Upper lobe of right lung (tissue), 1 donor: ENCODE measurements at regions not wholly inside any gene's neighbourhood (a gene's known extent, or its start where the extent isn't known, plus 50 kb on each side); places are given as distances from the start of the nearest gene placed in this dataset.

ENCODE experiments used
- ATAC-seq: fragments of 200-7000 bp; cut with Tn5 transposase; one replicate; pipeline ENCODE4 v1.9.1; 2020; ENCODE audit warnings: mild to moderate bottlenecking, moderate library complexity
- DNase-seq: peaks from one replicate; pipeline ENCODE4 v3.0.0-alpha.2; 2020
- H3K27ac ChIP-seq: fragments of 200-600 bp; one replicate; pipeline ENCODE4 v1.8.0; 2022
- H3K27me3 ChIP-seq: fragments of 200-600 bp; one replicate; pipeline ENCODE4 v1.8.0; 2022; ENCODE audit warnings: mild to moderate bottlenecking
- H3K36me3 ChIP-seq: fragments of 200-600 bp; one replicate; pipeline ENCODE4 v1.8.0; 2022
- H3K4me1 ChIP-seq: fragments of 200-600 bp; one replicate; pipeline ENCODE4 v1.8.0; 2022
- H3K4me3 ChIP-seq: fragments of 200-600 bp; one replicate; pipeline ENCODE4 v1.8.0; 2022; ENCODE audit warnings: mild to moderate bottlenecking
- H3K9me3 ChIP-seq: fragments of 200-600 bp; one replicate; pipeline ENCODE4 v1.8.0; 2022
- CTCF ChIP-seq: fragments of 200-600 bp; IDR thresholded peaks from one replicate; pipeline ENCODE4 v1.8.0; 2022; ENCODE audit warnings: antibody characterized with exemption
- intact Hi-C: fragments of 100-400 bp; cut with DNase I; formaldehyde crosslinking; loops from one replicate; pipeline ENCODE4 v1.11.0; 2022
- donor health status: DM: no; HTN: yes; CAD: no; lungs with severe emphysema.

- intact Hi-C loops = no loop called here
- Histone ChIP-seq H3K36me3 (no peaks in the 10 kb centered on the region), H3K4me1 (no peaks in the 10 kb centered on the region), H3K9me3 (no peaks in the 10 kb centered on the region), H3K4me3 (no peak overlapping the region), H3K27ac (no peak overlapping the region), H3K27me3 (no peaks in the 10 kb centered on the region)
- ATAC-seq = no peak
- no peak for DNase-seq
- no peak for TF ChIP-seq CTCF
These were observed 290.5 kb downstream of the RPLP1 start for GRCh38 chr15:69743091-69743490.

- DNase-seq = no peak
- Histone ChIP-seq H3K4me3 (no peak overlapping the region), H3K9me3 (no peaks in the 10 kb centered on the region), H3K27me3 (no peaks in the 10 kb centered on the region), H3K27ac (no peak overlapping the region), H3K36me3 (no peaks in the 10 kb centered on the region), H3K4me1 (no peaks in the 10 kb centered on the region)
- TF ChIP-seq CTCF = no peak
- no peak for ATAC-seq
- intact Hi-C loops = no loop called here
These were observed 292.0 kb downstream of the RPLP1 start for GRCh38 chr15:69744391-69745162.

- no peak overlapping the region for H3K4me3 ChIP-seq
- intact Hi-C loops = no loop called here
- H3K27me3 ChIP-seq = no peaks in the 10 kb centered on the region
- no peaks in the 10 kb centered on the region for H3K9me3 ChIP-seq
- TF ChIP-seq CTCF = no peak
- DNase-seq (no peak), ATAC-seq (no peak)
- no peak overlapping the region for H3K27ac ChIP-seq
- peaks cover 5% of the 10 kb centered on the region for H3K4me1 ChIP-seq
- no peaks in the 10 kb centered on the region for H3K36me3 ChIP-seq
These were observed 294.6 kb downstream of the RPLP1 start for GRCh38 chr15:69747193-69747592.

GRCh38 chr15:69748131-69748530, 295.5 kb downstream of the RPLP1 start:
- intact Hi-C loops = no loop called here
- H3K27me3 ChIP-seq = no peaks in the 10 kb centered on the region
- no peak for TF ChIP-seq CTCF
- no peaks in the 10 kb centered on the region for H3K9me3 ChIP-seq
- H3K4me1 ChIP-seq = peaks cover 5% of the 10 kb centered on the region
- DNase-seq (no peak), ATAC-seq (no peak)
- no peaks in the 10 kb centered on the region for H3K36me3 ChIP-seq
- no peak overlapping the region for H3K27ac ChIP-seq
- H3K4me3 ChIP-seq = no peak overlapping the region

- ATAC-seq = no peak
- intact Hi-C loops = no loop called here
- no peak for DNase-seq
- Histone ChIP-seq H3K4me3 (no peak overlapping the region), H3K27ac (no peak overlapping the region), H3K4me1 (peaks cover 5% of the 10 kb centered on the region), H3K9me3 (no peaks in the 10 kb centered on the region), H3K36me3 (no peaks in the 10 kb centered on the region), H3K27me3 (no peaks in the 10 kb centered on the region)
- TF ChIP-seq CTCF = no peak
These were observed 296.1 kb downstream of the RPLP1 start for GRCh38 chr15:69748576-69749185.
